ENCODE measurements at regions not wholly inside any gene's neighbourhood (a gene's known extent, or its start where the extent isn't known, plus 50 kb on each side); places are given as distances from the start of the nearest gene placed in this dataset.

- POLR2A ChIA-PET = no interaction called here
- Histone ChIP-seq H3K36me3 (ENCODE audit: control insufficient read depth, insufficient read depth, low read length) (no peaks in the 10 kb centered on the region), H3K27me3 (ENCODE audit: control insufficient read depth, insufficient read depth, low read length) (no peaks in the 10 kb centered on the region), H3K27ac (ENCODE audit: low read length) (no peak overlapping the region), H3K4me1 (ENCODE audit: control insufficient read depth, insufficient read depth, low read length) (no peaks in the 10 kb centered on the region), H3K9me3 (ENCODE audit: control insufficient read depth, insufficient read depth, low read depth, low read length) (no peaks in the 10 kb centered on the region), H3K4me3 (ENCODE audit: low read depth in 2 of 2, low read length in 2 of 2) (no peak overlapping the region)
- ATAC-seq (no peak), DNase-seq (ENCODE audit: low read depth, low spot score) (no peak)
- no TSS peak for BruUV-seq (replicated peaks)
- TF ChIP-seq CTCF (IDR thresholded peaks at IDR 0.05) (no peak), SIN3A (IDR thresholded peaks at IDR 0.05; ENCODE audit: borderline replicate concordance, insufficient read depth, low read depth, low read length) (no peak), POLR2AphosphoS5 (IDR thresholded peaks at IDR 0.05; ENCODE audit: low read depth, low read length) (no peak), TCF7L2 (IDR thresholded peaks at IDR 0.05; ENCODE audit: low read depth, low read length) (no peak), REST (IDR thresholded peaks at IDR 0.05; ENCODE audit: insufficient read depth in 1 of 2, low read depth in 2 of 2, low read length in 1 of 2) (no peak)
- intact Hi-C loops (cut with micrococcal nuclease; ENCODE audit: unreplicated experiment) = no loop called here
- CTCF ChIA-PET = no interaction called here
- in situ Hi-C loops (cut with HindIII; ENCODE audit: low pct_unique_long_range_greater_than_20kb, low sequenced_read_pairs) = no loop called here
These were observed 94.1 kb upstream of the MID1 start for GRCh38 chrX:10714531-10714930.

GRCh38 chrX:10722851-10723250 lies 102.5 kb upstream of the MID1 start:
- peak; percentile 76 for TF ChIP-seq CTCF (IDR thresholded peaks at IDR 0.05)
- no peak for TF ChIP-seq REST (IDR thresholded peaks at IDR 0.05; ENCODE audit: insufficient read depth in 1 of 2, low read depth in 2 of 2, low read length in 1 of 2)
- in situ Hi-C loops (cut with HindIII; ENCODE audit: low pct_unique_long_range_greater_than_20kb, low sequenced_read_pairs) = no loop called here
- CTCF ChIA-PET = no interaction called here
- POLR2A ChIA-PET = no interaction called here
- no peaks in the 10 kb centered on the region for H3K27me3 ChIP-seq (ENCODE audit: control insufficient read depth, insufficient read depth, low read length)
- ATAC-seq (peak; percentile 69; the same call in 1 of the 2 replicates), DNase-seq (ENCODE audit: low read depth, low spot score) (no peak)
- H3K4me3 ChIP-seq (ENCODE audit: low read depth in 2 of 2, low read length in 2 of 2) = no peak overlapping the region
- BruUV-seq (replicated peaks) = no TSS peak
- H3K4me1 ChIP-seq (ENCODE audit: control insufficient read depth, insufficient read depth, low read length) = no peaks in the 10 kb centered on the region
- no peak overlapping the region for H3K27ac ChIP-seq (ENCODE audit: low read length)
- no peaks in the 10 kb centered on the region for H3K9me3 ChIP-seq (ENCODE audit: control insufficient read depth, insufficient read depth, low read depth, low read length)
- intact Hi-C loops (cut with micrococcal nuclease; ENCODE audit: unreplicated experiment) = loop anchor here (10.0 kb wide), 2 partner anchors 528 to 1438 kb away; no protein-coding TSS in a partner anchor
- H3K36me3 ChIP-seq (ENCODE audit: control insufficient read depth, insufficient read depth, low read length) = no peaks in the 10 kb centered on the region

Data from Panc1 (cell line).